GM13976 (cell line): ENCODE measurements at regions not wholly inside any gene's neighbourhood (a gene's known extent, or its start where the extent isn't known, plus 50 kb on each side); places are given as distances from the start of the nearest gene placed in this dataset.

Source experiments
- DNase-seq: peaks from one replicate; pipeline ENCODE4 v3.0.0; 2012; ENCODE audit warnings: low spot score
- CTCF ChIP-seq: IDR thresholded peaks from 2 replicates; pipeline ENCODE4 v1.5.1; 2012; ENCODE audit warnings: borderline replicate concordance, mild to moderate bottlenecking; ENCODE audit not compliant: insufficient read depth; ENCODE audit errors: extremely low read depth, missing control alignments, control extremely low read depth
- in situ Hi-C: fragments of 300-500 bp; cut with MboI; formaldehyde crosslinking; loops from one replicate; pipeline ENCODE4 v1.12.0; 2022; ENCODE audit warnings: low sequenced_read_pairs, mixed read lengths, inconsistent platforms; ENCODE audit not compliant: unreplicated experiment

GRCh38 chr13:52961256-52961910 lies 67.2 kb upstream of the OLFM4 start:
- in situ Hi-C loops: no loop called here
- DNase-seq: no peak
- TF ChIP-seq CTCF: no peak

GRCh38 chr13:52955472-52955874 lies 73.1 kb upstream of the OLFM4 start:
- no peak for DNase-seq
- no peak for TF ChIP-seq CTCF
- in situ Hi-C loops: no loop called here

- no peak for TF ChIP-seq CTCF
- no peak for DNase-seq
- in situ Hi-C loops: no loop called here
Measured at GRCh38 chr13:52954838-52955237, 73.8 kb upstream of the OLFM4 start.

- DNase-seq: no peak
- in situ Hi-C loops: no loop called here
- no peak for TF ChIP-seq CTCF
Measured at GRCh38 chr13:52950436-52950956, 78.1 kb upstream of the OLFM4 start.

- TF ChIP-seq CTCF: no peak
- no peak for DNase-seq
- in situ Hi-C loops: no loop called here
Measured at GRCh38 chr13:52949742-52950141, 78.9 kb upstream of the OLFM4 start.

GRCh38 chr13:52949044-52949443 lies 79.6 kb upstream of the OLFM4 start:
- no peak for DNase-seq
- no peak for TF ChIP-seq CTCF
- in situ Hi-C loops: no loop called here
